GM19452 (cell line): ENCODE measurements at regions not wholly inside any gene's neighbourhood (a gene's known extent, or its start where the extent isn't known, plus 50 kb on each side); places are given as distances from the start of the nearest gene placed in this dataset.
"Not testable (repeated sequence)": the region's sequence is repeated elsewhere in the genome, so short reads cannot be mapped to it uniquely, and the experiment has no call there.

ENCODE experiments used
- ATAC-seq: cut with Tn5 transposase; IDR thresholded peaks from one replicate; pipeline ENCODE4 v1.9.1; 2021; ENCODE audit not compliant: unreplicated experiment

DNA sequence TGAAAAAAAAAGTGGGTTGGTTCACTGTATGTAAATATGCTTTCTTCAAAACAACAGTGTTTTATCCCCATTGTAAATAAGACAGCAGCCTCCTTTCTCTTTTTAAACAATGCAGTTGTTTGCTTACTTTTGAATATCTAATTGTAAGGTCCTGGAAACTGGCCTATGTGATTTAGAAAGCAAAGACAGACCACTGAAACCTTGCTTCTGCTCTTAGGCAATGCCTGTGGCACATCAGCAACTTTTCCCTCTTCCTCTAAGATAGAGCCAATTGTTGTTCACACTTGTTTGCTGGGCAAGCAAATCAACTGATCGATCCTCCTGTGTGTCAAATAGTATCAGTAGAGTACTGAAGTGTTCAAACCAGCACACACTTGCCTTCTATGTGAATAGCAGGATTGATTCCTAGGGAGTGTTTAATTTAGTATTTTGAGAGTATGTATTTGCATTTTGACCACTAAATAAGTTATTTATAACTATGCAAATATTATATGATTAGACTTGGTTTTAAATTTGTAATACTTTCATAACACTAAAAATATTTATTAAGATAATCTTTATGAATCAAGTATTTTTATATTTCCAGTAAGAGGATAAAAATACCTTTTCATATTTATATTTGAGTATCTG is 55.4 kb upstream of the GRPR start:
- peak; percentile 76 for ATAC-seq

GRCh38 chrX:16063921-16064320 is 59.4 kb upstream of the GRPR start:
- no peak for ATAC-seq

DNA sequence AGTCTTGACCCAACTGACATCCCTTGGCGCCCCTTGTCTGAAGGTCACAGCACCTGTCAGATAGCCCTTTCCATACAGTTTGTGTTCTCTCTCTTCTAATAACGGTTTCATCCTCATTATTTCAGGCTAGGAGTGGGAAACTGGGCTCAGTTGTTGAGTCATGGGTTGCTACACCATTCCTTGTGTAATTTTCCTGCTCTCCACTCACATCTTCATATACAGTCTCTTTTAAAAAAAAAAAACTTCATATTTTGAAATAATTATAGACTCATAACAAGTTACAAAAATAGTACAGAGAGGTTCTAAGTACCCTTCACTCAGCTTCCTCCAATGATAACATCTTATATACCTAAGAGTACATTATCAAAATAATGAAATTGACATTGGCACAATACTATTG is 60.2 kb upstream of the GRPR start:
- no peak for ATAC-seq

DNA sequence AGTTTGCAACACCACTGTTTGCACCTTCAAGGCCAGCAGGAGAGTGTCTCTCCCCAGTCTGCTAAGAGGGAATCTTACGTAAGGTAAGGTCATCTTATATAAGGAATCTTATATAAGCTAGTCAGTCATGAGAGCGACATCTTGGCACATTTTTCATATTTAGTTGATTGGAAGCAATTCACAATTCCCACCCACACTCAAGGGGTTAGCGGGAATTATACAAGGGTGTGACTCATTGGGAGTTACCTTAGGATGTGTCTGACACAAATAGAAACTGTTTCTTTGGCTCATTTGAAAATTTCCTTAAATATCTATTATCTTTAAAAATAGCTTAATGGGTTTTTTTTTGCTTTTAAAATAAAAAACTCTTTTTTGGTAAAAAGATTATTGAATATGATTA is 62.1 kb upstream of the GRPR start:
- ATAC-seq = no peak

DNA sequence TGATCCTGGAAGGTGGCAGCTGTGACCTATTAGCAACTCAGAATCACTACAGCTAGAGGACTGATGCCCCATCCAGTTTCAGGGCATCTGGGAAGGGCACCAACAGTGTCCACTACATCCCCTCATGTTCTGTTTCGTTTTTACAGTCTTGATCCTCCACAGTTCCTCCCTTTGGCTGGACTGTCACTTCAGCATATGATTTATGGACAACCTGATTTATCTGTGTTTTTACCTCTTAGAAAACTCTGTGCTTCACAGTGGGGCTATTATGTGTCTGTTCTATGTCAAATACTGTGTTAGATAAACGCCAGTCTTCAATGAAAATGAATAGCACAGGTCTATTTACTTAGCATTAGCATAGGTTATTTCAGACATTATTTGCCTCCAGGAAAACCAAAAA is 63.1 kb upstream of the GRPR start:
- no peak for ATAC-seq

- not testable (repeated sequence) for ATAC-seq
Observed at GRCh38 chrX:16049126-16049525, 74.2 kb upstream of the GRPR start.

DNA sequence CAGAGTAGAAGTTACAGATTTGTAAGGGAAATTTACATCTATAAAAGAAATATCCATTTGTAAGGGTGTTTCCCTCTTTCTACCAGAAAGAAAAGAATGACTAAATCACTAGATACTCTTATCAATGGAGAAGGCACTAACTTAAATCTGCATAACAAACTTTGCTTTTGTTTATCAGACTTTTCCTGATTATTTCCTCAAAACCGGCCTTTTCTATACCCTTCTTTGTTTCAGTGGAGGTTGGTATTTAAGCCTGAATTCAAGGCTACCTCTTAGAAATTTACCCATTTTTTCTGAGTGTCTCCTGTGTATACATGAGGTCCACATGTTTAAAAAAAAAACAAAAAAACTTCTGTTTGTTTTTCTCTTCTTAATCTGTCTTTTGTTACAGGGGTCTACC is 80.4 kb upstream of the GRPR start:
- no peak for ATAC-seq

GRCh38 chrX:16039834-16040233 is 83.5 kb upstream of the GRPR start:
- ATAC-seq = peak; percentile 46

- peak; percentile 58 for ATAC-seq
Observed at GRCh38 chrX:16039363-16039762, 84.0 kb upstream of the GRPR start.

DNA sequence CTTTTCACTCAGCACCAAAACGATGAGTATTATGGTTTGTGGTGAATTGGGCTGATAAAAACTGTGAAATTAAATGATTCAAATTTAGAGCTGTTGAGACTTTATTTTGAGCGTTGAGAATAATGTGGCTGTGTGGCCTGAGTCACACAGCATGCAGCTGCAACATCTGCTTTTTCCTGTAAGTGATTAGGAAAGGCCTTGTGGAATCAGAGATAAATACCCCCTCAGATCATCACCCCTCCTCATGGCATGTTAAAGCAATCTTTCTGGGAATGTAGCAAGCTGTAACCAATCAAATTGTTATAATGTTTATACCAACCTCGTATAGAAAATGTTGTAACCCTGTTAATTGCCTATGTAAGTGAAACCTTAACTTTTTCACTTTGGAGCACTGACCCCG is 90.0 kb upstream of the GRPR start:
- no peak for ATAC-seq

- ATAC-seq = no peak
Observed at GRCh38 chrX:16028576-16028975, 94.8 kb upstream of the GRPR start.

- ATAC-seq = peak; percentile 95
Observed at GRCh38 chrX:16023790-16024734, 99.3 kb upstream of the GRPR start.

DNA sequence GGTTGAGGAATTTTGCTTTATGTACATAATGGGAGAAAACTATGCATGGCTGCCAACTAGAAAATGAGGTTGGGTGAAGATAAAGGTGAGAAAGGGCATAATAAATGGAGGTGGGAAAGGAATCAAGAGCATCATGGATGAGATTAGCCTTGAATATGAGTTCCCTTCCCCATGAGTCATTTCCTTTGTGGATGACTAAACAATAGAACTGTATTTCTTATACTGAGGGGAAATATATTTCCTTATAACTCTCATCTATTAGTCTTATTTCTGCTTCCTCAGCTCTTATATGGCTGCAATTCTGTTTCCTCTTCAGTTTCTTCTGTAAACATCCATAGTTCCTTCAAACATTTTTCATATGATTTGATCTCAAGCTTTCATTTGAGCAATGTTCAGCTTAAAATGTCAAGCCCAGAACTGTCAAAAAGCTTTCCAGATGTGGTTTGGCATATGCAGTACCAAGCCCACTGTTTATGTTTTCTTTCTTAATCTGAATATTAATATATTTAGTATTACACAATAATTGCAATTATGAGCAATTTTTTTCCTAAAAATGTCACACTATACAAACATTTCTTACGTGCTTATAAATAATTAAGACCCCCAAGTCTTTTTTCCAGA is 100.7 kb upstream of the GRPR start:
- no peak for ATAC-seq

DNA sequence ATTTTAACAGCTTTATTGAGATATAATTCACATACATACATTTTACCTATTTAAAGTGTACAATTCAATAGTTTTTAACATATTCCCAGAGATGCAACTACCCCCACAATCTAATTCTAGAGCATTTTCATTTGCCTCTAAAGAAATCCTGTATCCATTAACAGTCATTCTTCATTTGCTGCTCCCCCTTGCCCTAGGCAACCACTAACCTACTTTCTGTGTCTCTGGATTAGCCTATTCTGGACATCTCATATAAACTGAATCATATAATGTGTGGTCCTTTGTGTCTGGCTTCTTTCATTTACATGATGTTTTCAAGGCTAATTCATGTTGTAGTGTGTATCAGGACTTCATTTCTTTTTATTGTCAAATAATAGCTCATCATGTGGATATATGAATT is 105.1 kb upstream of the GRPR start:
- ATAC-seq = no peak

- no peak for ATAC-seq
Observed at GRCh38 chrX:16014171-16014570, 109.2 kb upstream of the GRPR start.

DNA sequence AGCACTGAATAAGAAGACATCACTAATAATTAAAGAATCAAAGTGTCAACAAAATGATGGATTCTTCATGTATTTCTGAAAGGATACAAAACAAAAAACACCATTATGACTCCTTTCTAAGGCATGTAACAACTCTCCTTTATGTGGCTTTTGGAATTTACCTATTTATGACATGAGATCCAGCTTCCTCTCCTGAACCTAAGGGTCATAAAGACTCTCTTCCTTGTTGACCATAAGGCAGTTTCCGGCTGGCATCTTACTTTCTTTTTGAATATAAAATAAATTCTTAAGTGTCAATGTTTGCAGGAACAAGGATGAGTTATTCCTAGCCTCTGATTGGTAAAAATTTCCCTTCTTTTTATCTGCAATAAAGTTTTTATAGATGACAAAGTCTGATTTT is 111.1 kb upstream of the GRPR start:
- ATAC-seq = no peak

- ATAC-seq = no peak
Observed at GRCh38 chrX:16005917-16006316, 117.4 kb upstream of the GRPR start.

DNA sequence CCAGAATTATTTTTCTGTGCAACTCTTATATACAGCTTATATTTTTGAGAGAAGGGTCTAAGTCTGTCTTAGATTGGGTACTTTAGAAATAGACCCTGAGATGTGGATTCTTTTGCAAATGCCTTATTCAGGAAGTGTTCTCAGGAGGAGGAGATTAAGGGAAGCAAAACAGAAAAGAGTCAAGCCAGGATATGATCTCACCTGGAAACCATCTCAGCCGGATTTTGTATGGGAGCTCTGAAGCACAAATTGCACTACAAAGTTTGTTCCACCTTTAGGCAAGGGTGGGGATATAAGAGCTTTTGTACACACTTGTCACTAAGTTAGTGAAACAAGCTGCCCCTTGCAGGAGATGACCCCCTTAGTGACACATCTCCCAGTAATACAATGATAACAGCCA is 121.2 kb upstream of the GRPR start:
- no peak for ATAC-seq

DNA sequence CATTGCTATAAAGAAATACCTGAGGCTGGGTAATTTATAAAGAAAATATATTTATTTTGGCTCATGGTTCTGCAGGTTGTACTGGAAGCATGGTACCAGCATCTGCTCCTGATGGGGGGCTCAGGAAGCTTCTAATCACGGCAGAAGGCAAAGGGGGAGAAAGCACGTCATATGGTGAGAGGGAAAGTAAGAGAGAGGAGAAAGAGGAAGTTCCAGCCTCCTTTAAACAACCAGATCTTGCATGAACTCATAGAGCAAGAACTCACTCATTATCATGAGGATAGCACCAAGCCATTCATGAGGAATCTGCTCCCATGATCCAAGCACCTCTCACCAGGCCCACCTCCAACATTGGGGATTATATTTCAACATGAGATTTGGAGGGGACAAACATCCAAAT is 125.0 kb upstream of the GRPR start:
- ATAC-seq = no peak

DNA sequence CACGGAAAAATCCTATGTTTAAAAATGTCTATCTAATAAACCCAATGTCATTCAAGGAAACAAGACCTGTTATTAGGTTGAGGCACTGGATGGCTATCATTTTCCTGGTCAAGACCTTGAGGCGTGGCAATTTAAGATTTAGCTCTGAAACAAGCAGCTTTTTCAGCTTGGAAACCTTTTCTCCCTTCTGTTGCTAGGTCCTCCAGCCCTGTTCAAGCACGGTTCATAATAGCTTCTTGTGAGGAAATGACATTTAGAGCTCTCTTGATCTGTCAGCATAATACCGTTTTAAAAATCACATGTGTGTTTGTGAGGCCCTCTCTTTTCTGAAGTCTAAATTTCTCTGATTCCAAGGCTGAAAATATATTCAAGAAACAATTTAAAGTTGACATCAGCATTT is 133.6 kb upstream of the GRPR start:
- ATAC-seq = no peak

- ATAC-seq = no peak
Observed at GRCh38 chrX:15988661-15989603, 134.3 kb upstream of the AP1S2 start.
